ENCODE measurements at regions not wholly inside any gene's neighbourhood (a gene's known extent, or its start where the extent isn't known, plus 50 kb on each side); places are given as distances from the start of the nearest gene placed in this dataset.

- H3K4me3 ChIP-seq: no peak overlapping the region
- DNase-seq (ENCODE audit: extremely low spot score in 2 of 2): no peak
- H3K4me1 ChIP-seq: no peaks in the 10 kb centered on the region
- intact Hi-C loops (cut with DNase I): no loop called here
- no peak for TF ChIP-seq POLR2A (IDR thresholded peaks at IDR 0.05)
- TF ChIP-seq POLR2AphosphoS5 (IDR thresholded peaks at IDR 0.05; ENCODE audit: insufficient read depth in 1 of 2, low read depth in 1 of 2): no peak
- no peak for TF ChIP-seq CTCF (IDR thresholded peaks at IDR 0.05)
- H3K36me3 ChIP-seq: no peaks in the 10 kb centered on the region
- no peak overlapping the region for H3K27ac ChIP-seq
- H3K27me3 ChIP-seq: no peaks in the 10 kb centered on the region
- H3K9me3 ChIP-seq: no peaks in the 10 kb centered on the region
Measured at GRCh38 chr7:49287653-49288052, 363.3 kb downstream of the CDC14C start.

GRCh38 chr7:49294611-49295010 lies 370.3 kb downstream of the CDC14C start:
- intact Hi-C loops (cut with DNase I): no loop called here

GRCh38 chr7:49295146-49295545 lies 370.8 kb downstream of the CDC14C start:
- Histone ChIP-seq H3K4me1 (no peaks in the 10 kb centered on the region), H3K27ac (no peak overlapping the region), H3K27me3 (no peaks in the 10 kb centered on the region), H3K4me3 (no peak overlapping the region), H3K36me3 (no peaks in the 10 kb centered on the region), H3K9me3 (no peaks in the 10 kb centered on the region)
- intact Hi-C loops (cut with DNase I): no loop called here
- DNase-seq (ENCODE audit: extremely low spot score in 2 of 2): no peak
- no peak for TF ChIP-seq POLR2AphosphoS5 (IDR thresholded peaks at IDR 0.05; ENCODE audit: insufficient read depth in 1 of 2, low read depth in 1 of 2)
- no peak for TF ChIP-seq CTCF (IDR thresholded peaks at IDR 0.05)
- TF ChIP-seq POLR2A (IDR thresholded peaks at IDR 0.05): no peak

More at GRCh38 chr7:49294611-49295010, 370.3 kb downstream of the CDC14C start:
- H3K27me3 ChIP-seq: no peaks in the 10 kb centered on the region
- no peaks in the 10 kb centered on the region for H3K9me3 ChIP-seq
- DNase-seq (ENCODE audit: extremely low spot score in 2 of 2): no peak
- H3K4me3 ChIP-seq: no peak overlapping the region
- TF ChIP-seq POLR2AphosphoS5 (IDR thresholded peaks at IDR 0.05; ENCODE audit: insufficient read depth in 1 of 2, low read depth in 1 of 2) (no peak), CTCF (IDR thresholded peaks at IDR 0.05) (no peak), POLR2A (IDR thresholded peaks at IDR 0.05) (no peak)
- no peaks in the 10 kb centered on the region for H3K4me1 ChIP-seq
- H3K27ac ChIP-seq: no peak overlapping the region
- no peaks in the 10 kb centered on the region for H3K36me3 ChIP-seq

GRCh38 chr7:49297958-49298357 lies 373.6 kb downstream of the CDC14C start:
- H3K4me1 ChIP-seq: no peaks in the 10 kb centered on the region
- no peak for DNase-seq (ENCODE audit: extremely low spot score in 2 of 2)
- no peak for TF ChIP-seq CTCF (IDR thresholded peaks at IDR 0.05)
- TF ChIP-seq POLR2AphosphoS5 (IDR thresholded peaks at IDR 0.05; ENCODE audit: insufficient read depth in 1 of 2, low read depth in 1 of 2): no peak
- no peak for TF ChIP-seq POLR2A (IDR thresholded peaks at IDR 0.05)
- no peaks in the 10 kb centered on the region for H3K9me3 ChIP-seq
- no peaks in the 10 kb centered on the region for H3K36me3 ChIP-seq
- no peak overlapping the region for H3K4me3 ChIP-seq
- intact Hi-C loops (cut with DNase I): no loop called here
- no peaks in the 10 kb centered on the region for H3K27me3 ChIP-seq
- H3K27ac ChIP-seq: no peak overlapping the region

GRCh38 chr7:49308787-49309186 lies 384.4 kb downstream of the CDC14C start:
- no peak overlapping the region for H3K4me3 ChIP-seq
- no peaks in the 10 kb centered on the region for H3K4me1 ChIP-seq
- DNase-seq (ENCODE audit: extremely low spot score in 2 of 2): no peak
- no peak for TF ChIP-seq POLR2AphosphoS5 (IDR thresholded peaks at IDR 0.05; ENCODE audit: insufficient read depth in 1 of 2, low read depth in 1 of 2)
- TF ChIP-seq POLR2A (IDR thresholded peaks at IDR 0.05): no peak
- no peak for TF ChIP-seq CTCF (IDR thresholded peaks at IDR 0.05)
- H3K36me3 ChIP-seq: no peaks in the 10 kb centered on the region
- H3K27me3 ChIP-seq: no peaks in the 10 kb centered on the region
- intact Hi-C loops (cut with DNase I): no loop called here
- no peak overlapping the region for H3K27ac ChIP-seq
- no peaks in the 10 kb centered on the region for H3K9me3 ChIP-seq
